ENCODE measurements at regions not wholly inside any gene's neighbourhood (a gene's known extent, or its start where the extent isn't known, plus 50 kb on each side); places are given as distances from the start of the nearest gene placed in this dataset.
"Not testable (repeated sequence)": the region's sequence is repeated elsewhere in the genome, so short reads cannot be mapped to it uniquely, and the experiment has no call there.

DNA sequence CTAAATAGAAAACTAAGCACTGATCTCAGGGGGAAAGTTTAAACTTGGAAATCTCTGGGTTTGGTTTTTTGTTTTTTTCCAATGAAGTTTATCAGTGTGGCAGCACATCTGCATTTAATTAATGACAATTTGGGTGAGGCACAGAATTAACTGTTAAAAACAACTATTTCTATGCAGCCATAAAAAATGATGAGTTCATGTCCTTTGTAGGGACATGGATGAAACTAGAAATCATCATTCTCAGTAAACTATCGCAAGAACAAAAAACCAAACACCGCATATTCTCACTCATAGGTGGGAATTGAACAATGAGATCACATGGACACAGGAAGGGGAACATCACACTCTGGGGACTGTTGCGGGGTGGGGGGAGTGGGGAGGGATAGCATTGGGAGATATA is 98.0 kb downstream of the DAD1 start:
- TF ChIP-seq ZNF274 (IDR thresholded peaks at IDR 0.05; ENCODE audit: low read depth, low read length); YY1 (IDR thresholded peaks at IDR 0.05; ENCODE audit: insufficient read depth, insufficient read length): not testable (repeated sequence)

Data from NT2/D1 (cell line).